B cell (primary cell): ENCODE measurements at regions not wholly inside any gene's neighbourhood (a gene's known extent, or its start where the extent isn't known, plus 50 kb on each side); places are given as distances from the start of the nearest gene placed in this dataset.

Source experiments
- CTCF ChIP-seq: fragments of 200-600 bp; IDR thresholded peaks from one replicate; pipeline ENCODE4 v1.8.0; 2022; ENCODE audit warnings: antibody characterized with exemption, mild to moderate bottlenecking
- EZH2 ChIP-seq: IDR thresholded peaks from 2 replicates; pipeline ENCODE4 v1.6.1; 2012; ENCODE audit warnings: borderline replicate concordance, low read depth, mild to moderate bottlenecking, moderate library complexity, low read length; ENCODE audit not compliant: insufficient read depth, poor library complexity, severe bottlenecking

GRCh38 chr7:70953796-70954195 is 178.1 kb upstream of the GALNT17 start:
- TF ChIP-seq CTCF = no peak
- TF ChIP-seq EZH2 = no peak
